ENCODE measurements at regions not wholly inside any gene's neighbourhood (a gene's known extent, or its start where the extent isn't known, plus 50 kb on each side); places are given as distances from the start of the nearest gene placed in this dataset.

GRCh38 chr20:50245498-50246366 is 55.1 kb downstream of the CEBPB start:
- peak in 1 of 2 donors; percentile 40 for DNase-seq
- TF ChIP-seq CTCF (IDR thresholded peaks at IDR 0.05): no peak
- Histone ChIP-seq H3K4me1 (no peaks in the 10 kb centered on the region), H3K36me3 (ENCODE audit: insufficient read depth in 1 of 2, low read depth in 1 of 2) (no peaks in the 10 kb centered on the region), H3K27me3 (ENCODE audit: insufficient read depth in 3 of 3, low read length in 2 of 3) (no peaks in the 10 kb centered on the region), H3K4me3 (no peak overlapping the region), H3K9me3 (no peaks in the 10 kb centered on the region), H3K27ac (no peak overlapping the region)
- intact Hi-C loops (cut with DNase I): no loop called here
- WGBS, 3 donors: 74 to 78% (median 75%) methylated on average over 14 of the region's 14 CpGs
- ATAC-seq: no peak

GRCh38 chr20:50246367-50247195 is 56.0 kb downstream of the CEBPB start:
- Histone ChIP-seq H3K9me3 (no peaks in the 10 kb centered on the region), H3K4me3 (no peak overlapping the region), H3K4me1 (no peaks in the 10 kb centered on the region), H3K27me3 (ENCODE audit: insufficient read depth in 3 of 3, low read length in 2 of 3) (no peaks in the 10 kb centered on the region), H3K27ac (no peak overlapping the region), H3K36me3 (ENCODE audit: insufficient read depth in 1 of 2, low read depth in 1 of 2) (no peaks in the 10 kb centered on the region)
- intact Hi-C loops (cut with DNase I): no loop called here
- DNase-seq (peak in 1 of 2 donors; percentile 30), ATAC-seq (no peak)
- TF ChIP-seq CTCF (IDR thresholded peaks at IDR 0.05): no peak
- WGBS, 3 donors: 79 to 85% (median 80%) methylated on average over 17 of the region's 17 CpGs

GRCh38 chr20:50247196-50248094 is 56.8 kb downstream of the CEBPB start:
- H3K36me3 ChIP-seq (ENCODE audit: insufficient read depth in 1 of 2, low read depth in 1 of 2): no peaks in the 10 kb centered on the region
- intact Hi-C loops (cut with DNase I): no loop called here
- ATAC-seq (no peak), DNase-seq (peak in 1 of 2 donors; percentile 3)
- no peaks in the 10 kb centered on the region for H3K4me1 ChIP-seq
- H3K27me3 ChIP-seq (ENCODE audit: insufficient read depth in 3 of 3, low read length in 2 of 3): no peaks in the 10 kb centered on the region
- H3K27ac ChIP-seq: no peak overlapping the region
- no peaks in the 10 kb centered on the region for H3K9me3 ChIP-seq
- H3K4me3 ChIP-seq: no peak overlapping the region
- WGBS, 3 donors: 88 to 95% (median 89%) methylated on average over 9 of the region's 9 CpGs
- TF ChIP-seq CTCF (IDR thresholded peaks at IDR 0.05): no peak

DNA sequence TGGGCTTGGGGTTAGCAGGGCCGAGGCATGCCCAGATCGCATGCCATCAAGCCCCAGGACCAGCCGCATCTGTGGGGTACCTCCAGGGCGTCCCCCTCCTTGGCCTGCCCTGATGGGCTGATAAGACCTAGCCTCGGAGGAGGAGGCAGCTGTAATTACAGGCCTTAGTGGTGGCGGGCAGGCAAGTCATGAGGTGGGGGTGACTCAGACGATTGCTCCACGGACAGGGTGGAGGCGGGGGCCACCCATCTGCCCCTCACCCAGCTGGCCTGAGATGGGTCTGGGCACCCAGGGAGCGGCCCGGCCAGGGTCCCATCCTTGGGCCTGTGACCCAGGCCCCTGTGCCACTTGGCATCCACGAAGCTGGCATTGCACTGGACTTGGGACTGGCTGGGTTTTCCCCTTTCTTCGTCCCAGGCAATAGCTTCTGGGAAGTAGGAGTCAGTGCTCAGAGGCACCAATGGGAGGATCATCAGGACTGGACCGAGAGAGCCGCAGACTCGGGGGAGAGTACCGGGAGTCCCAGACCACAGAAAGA is 57.5 kb downstream of the CEBPB start:
- Histone ChIP-seq H3K27ac (no peak overlapping the region), H3K36me3 (ENCODE audit: insufficient read depth in 1 of 2, low read depth in 1 of 2) (no peaks in the 10 kb centered on the region), H3K4me1 (no peaks in the 10 kb centered on the region), H3K27me3 (ENCODE audit: insufficient read depth in 3 of 3, low read length in 2 of 3) (no peaks in the 10 kb centered on the region), H3K4me3 (no peak overlapping the region), H3K9me3 (no peaks in the 10 kb centered on the region)
- intact Hi-C loops (cut with DNase I): no loop called here
- ATAC-seq: peak in 2 of 4 donors; percentile 37 to 39
- no peak for TF ChIP-seq CTCF (IDR thresholded peaks at IDR 0.05)
- 80 to 84% (median 81%) methylated on average over 17 of the region's 17 CpGs for WGBS, 3 donors
- peak in 1 of 2 donors; percentile 48 for DNase-seq
